HK-2 (cell line): ENCODE measurements at regions not wholly inside any gene's neighbourhood (a gene's known extent, or its start where the extent isn't known, plus 50 kb on each side); places are given as distances from the start of the nearest gene placed in this dataset.
"Not testable (repeated sequence)": the region's sequence is repeated elsewhere in the genome, so short reads cannot be mapped to it uniquely, and the experiment has no call there.

Experiments
- DNase-seq: peaks from one replicate; pipeline ENCODE4 v3.0.0-alpha.2; 2018; ENCODE audit not compliant: unreplicated experiment

GRCh38 chr3:176328666-176329065 is 868.6 kb downstream of the TBL1XR1 start:
- no peak for DNase-seq

GRCh38 chr3:176328198-176328597 is 869.1 kb downstream of the TBL1XR1 start:
- no peak for DNase-seq

GRCh38 chr3:176326894-176327490 is 870.3 kb downstream of the TBL1XR1 start:
- DNase-seq: not testable (repeated sequence)

- DNase-seq: not testable (repeated sequence)
Observed at GRCh38 chr3:176321532-176321931, 875.8 kb downstream of the TBL1XR1 start.

- no peak for DNase-seq
Observed at GRCh38 chr3:176321099-176321498, 876.2 kb downstream of the TBL1XR1 start.

- no peak for DNase-seq
Observed at GRCh38 chr3:176313426-176313825, 883.9 kb downstream of the TBL1XR1 start.

- DNase-seq: no peak
Observed at GRCh38 chr3:176310641-176311040, 886.6 kb downstream of the TBL1XR1 start.

GRCh38 chr3:176302271-176302670 is 895.0 kb downstream of the TBL1XR1 start:
- no peak for DNase-seq

GRCh38 chr3:176296066-176296597 is 901.1 kb downstream of the TBL1XR1 start:
- DNase-seq: no peak

GRCh38 chr3:176293276-176293675 is 904.0 kb downstream of the TBL1XR1 start:
- DNase-seq: no peak

GRCh38 chr3:176286476-176287085 is 910.7 kb downstream of the TBL1XR1 start:
- no peak for DNase-seq

- DNase-seq: no peak
Observed at GRCh38 chr3:176275538-176275937, 921.7 kb downstream of the TBL1XR1 start.

- no peak for DNase-seq
Observed at GRCh38 chr3:176275113-176275512, 922.2 kb downstream of the TBL1XR1 start.

GRCh38 chr3:176274161-176274560 is 923.1 kb downstream of the TBL1XR1 start:
- no peak for DNase-seq

- no peak for DNase-seq
Observed at GRCh38 chr3:176262071-176262470, 935.2 kb downstream of the TBL1XR1 start.

- no peak for DNase-seq
Observed at GRCh38 chr3:176247191-176247590, 950.1 kb downstream of the TBL1XR1 start.

- DNase-seq: no peak
Observed at GRCh38 chr3:176219970-176220369, 977.3 kb downstream of the TBL1XR1 start.

- no peak for DNase-seq
Observed at GRCh38 chr3:176214758-176215157, 982.5 kb downstream of the TBL1XR1 start.

- DNase-seq: not testable (repeated sequence)
Observed at GRCh38 chr3:176213314-176213713, 984.0 kb downstream of the TBL1XR1 start.

GRCh38 chr3:176208915-176209314 is 988.4 kb downstream of the TBL1XR1 start:
- DNase-seq: no peak

- DNase-seq: no peak
Observed at GRCh38 chr3:176208283-176208682, 989.0 kb downstream of the TBL1XR1 start.

- DNase-seq: no peak
Observed at GRCh38 chr3:176206809-176207208, 990.5 kb downstream of the TBL1XR1 start.

- DNase-seq: no peak
Observed at GRCh38 chr3:176202652-176203051, 994.6 kb downstream of the TBL1XR1 start.
